ENCODE measurements at regions not wholly inside any gene's neighbourhood (a gene's known extent, or its start where the extent isn't known, plus 50 kb on each side); places are given as distances from the start of the nearest gene placed in this dataset.

- Histone ChIP-seq H3K36me3 (ENCODE audit: control insufficient read depth, insufficient read depth, low read length) (no peaks in the 10 kb centered on the region), H3K9me3 (replicated peaks; ENCODE audit: control insufficient read depth, insufficient read depth, low read depth, low read length) (no peaks in the 10 kb centered on the region; the same call in 1 of the 2 replicates), H3K4me1 (replicated peaks in 1 of 2; ENCODE audit: control insufficient read depth in 2 of 2, insufficient read depth in 2 of 2, low read length in 2 of 2) (no peaks in the 10 kb centered on the region), H4K20me1 (replicated peaks; ENCODE audit: control insufficient read depth, insufficient read depth, low read length) (no peaks in the 10 kb centered on the region), H3K79me2 (ENCODE audit: control insufficient read depth, insufficient read depth, low read length) (no peaks in the 10 kb centered on the region), H3K27me3 (ENCODE audit: control insufficient read depth in 2 of 2, insufficient read depth in 2 of 2, low read length in 2 of 2) (no peaks in the 10 kb centered on the region), H3K4me2 (ENCODE audit: insufficient read depth, low read length) (no peak overlapping the region), H3K9ac (ENCODE audit: insufficient read depth in 1 of 2, low read depth in 2 of 2, low read length in 2 of 2) (no peak overlapping the region), H3K4me3 (no peak overlapping the region), H3K27ac (ENCODE audit: extremely low read depth, low read depth, low read length) (no peak overlapping the region), H3K9me1 (ENCODE audit: control insufficient read depth, insufficient read depth, low read length) (no peaks in the 10 kb centered on the region), H2AFZ (ENCODE audit: low read depth, low read length) (no peak overlapping the region)
- in situ Hi-C loops (cut with MboI): no loop called here
- no peak for ATAC-seq
- FAIRE-seq: no peak
- DNase-seq (ENCODE audit: extremely low read depth in 1 of 4, low spot score in 3 of 4): no peak
- TF ChIP-seq SNAPC5 (CRISPR knock-in tag; IDR thresholded peaks at IDR 0.05) (no peak), ZNF717 (CRISPR knock-in tag; IDR thresholded peaks at IDR 0.05) (no peak), KDM2B (CRISPR knock-in tag; IDR thresholded peaks at IDR 0.05) (no peak), NFIC (IDR thresholded peaks at IDR 0.05) (no peak), BCOR (IDR thresholded peaks at IDR 0.05) (no peak), HMG20A (CRISPR knock-in tag; conservative IDR thresholded peaks at IDR 0.05) (no peak), ATF4 (CRISPR knock-in tag; IDR thresholded peaks at IDR 0.05) (no peak), NEUROD1 (IDR thresholded peaks at IDR 0.05; ENCODE audit: borderline replicate concordance, low read depth, low read length, partially characterized antibody) (no peak), ZC3H11A (IDR thresholded peaks at IDR 0.05; ENCODE audit: low read depth, low read length) (no peak), ARID3A (IDR thresholded peaks at IDR 0.05; ENCODE audit: borderline replicate concordance, low read depth, low read length) (no peak), ELF2 (CRISPR knock-in tag; IDR thresholded peaks at IDR 0.05) (no peak), ZNF408 (CRISPR knock-in tag; IDR thresholded peaks at IDR 0.05; ENCODE audit: low read depth) (no peak), ADNP (tag; IDR thresholded peaks at IDR 0.05) (no peak), LARP7 (IDR thresholded peaks at IDR 0.05) (no peak), TSHZ1 (CRISPR knock-in tag; IDR thresholded peaks at IDR 0.05) (no peak)
- CTCF ChIA-PET (ENCODE audit: low intra/inter-chr PET ratio): no interaction called here
- no TSS peak for BruUV-seq (replicated peaks)
- POLR2A ChIA-PET: no interaction called here
- intact Hi-C loops (cut with micrococcal nuclease): no loop called here
Observed at GRCh38 chr4:129543299-129543698, 447.3 kb downstream of the C4orf33 start.
